ENCODE measurements at regions not wholly inside any gene's neighbourhood (a gene's known extent, or its start where the extent isn't known, plus 50 kb on each side); places are given as distances from the start of the nearest gene placed in this dataset.

- Histone ChIP-seq H3K9ac (ENCODE audit: low read length) (no peak overlapping the region), H2AK5ac (ENCODE audit: low read length) (no peak overlapping the region), H3K18ac (ENCODE audit: low read length) (no peak overlapping the region), H3K23ac (ENCODE audit: low read length) (no peak overlapping the region), H4K5ac (ENCODE audit: low read length) (no peak overlapping the region), H4K8ac (ENCODE audit: low read depth, low read length) (no peak overlapping the region), H3K79me2 (ENCODE audit: control insufficient read depth, insufficient read depth, low read length) (no peaks in the 10 kb centered on the region), H3K4ac (ENCODE audit: low read depth, low read length) (no peak overlapping the region), H3K36me3 (ENCODE audit: control insufficient read depth, insufficient read depth, low read length) (no peaks in the 10 kb centered on the region), H2BK5ac (ENCODE audit: low read length) (no peak overlapping the region), H3K4me2 (ENCODE audit: low read length) (no peak overlapping the region), H2BK15ac (replicated peaks; ENCODE audit: low read depth) (no peak overlapping the region), H3K27me3 (ENCODE audit: insufficient read depth, low read length, poor library complexity) (no peaks in the 10 kb centered on the region), H2BK120ac (ENCODE audit: low read depth, low read length) (no peak overlapping the region), H3K79me1 (ENCODE audit: low read length) (no peaks in the 10 kb centered on the region), H3K4me1 (ENCODE audit: control insufficient read depth, low read depth, low read length) (no peaks in the 10 kb centered on the region), H3K4me3 (ENCODE audit: low read length) (no peak overlapping the region), H3K56ac (ENCODE audit: low read length) (no peak overlapping the region), H3K27ac (ENCODE audit: low read depth, low read length) (no peak overlapping the region)
- WGBS (ENCODE audit: extremely low coverage, insufficient coverage, low lambda C conversion rate), result no CpG with 5 or more reads among the region's 5 CpGs
- DNase-seq, result no peak
Observed at GRCh38 chr4:27574743-27575142, 714.1 kb downstream of the STIM2 start.

DNA sequence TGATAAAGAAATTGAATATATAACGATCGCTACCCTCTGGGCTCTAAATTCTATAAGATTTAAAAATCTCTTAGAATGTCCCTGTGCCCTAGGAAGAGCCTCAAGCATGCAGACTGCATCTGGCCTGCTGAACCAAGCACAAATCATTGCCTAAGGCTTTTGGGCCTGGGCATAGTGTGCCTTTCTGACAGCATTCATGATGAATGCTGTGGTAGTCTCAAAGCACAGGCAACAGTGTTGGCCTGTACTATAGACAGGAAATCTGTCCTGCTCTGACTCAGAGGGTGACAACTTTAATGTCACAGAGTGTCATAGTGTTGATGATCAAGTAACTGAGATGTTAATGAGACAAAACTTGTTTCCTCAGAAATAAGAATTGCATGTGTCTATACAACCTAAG, 717.3 kb downstream of the STIM2 start:
- Histone ChIP-seq H3K4ac (ENCODE audit: low read depth, low read length) (no peak overlapping the region), H3K9ac (ENCODE audit: low read length) (no peak overlapping the region), H2AK5ac (ENCODE audit: low read length) (no peak overlapping the region)

GRCh38 chr4:27592738-27593137, 732.1 kb downstream of the STIM2 start:
- H3K4me3 ChIP-seq (ENCODE audit: low read length), result no peak overlapping the region
- no peak overlapping the region for H3K4me2 ChIP-seq (ENCODE audit: low read length)
- H3K9ac ChIP-seq (ENCODE audit: low read length), result no peak overlapping the region
- H2BK5ac ChIP-seq (ENCODE audit: low read length), result no peak overlapping the region
- no peak overlapping the region for H4K5ac ChIP-seq (ENCODE audit: low read length)
- H2AK5ac ChIP-seq (ENCODE audit: low read length), result no peak overlapping the region
- no peaks in the 10 kb centered on the region for H3K36me3 ChIP-seq (ENCODE audit: control insufficient read depth, insufficient read depth, low read length)
- no peak overlapping the region for H3K27ac ChIP-seq (ENCODE audit: low read depth, low read length)
- no peak overlapping the region for H3K23ac ChIP-seq (ENCODE audit: low read length)
- H3K27me3 ChIP-seq (ENCODE audit: insufficient read depth, low read length, poor library complexity), result no peaks in the 10 kb centered on the region
- no peaks in the 10 kb centered on the region for H3K79me2 ChIP-seq (ENCODE audit: control insufficient read depth, insufficient read depth, low read length)
- no peak overlapping the region for H2BK15ac ChIP-seq (replicated peaks; ENCODE audit: low read depth)
- H2BK120ac ChIP-seq (ENCODE audit: low read depth, low read length), result no peak overlapping the region
- H3K56ac ChIP-seq (ENCODE audit: low read length), result no peak overlapping the region
- H3K4ac ChIP-seq (ENCODE audit: low read depth, low read length), result no peak overlapping the region
- no peak overlapping the region for H4K8ac ChIP-seq (ENCODE audit: low read depth, low read length)
- no peaks in the 10 kb centered on the region for H3K4me1 ChIP-seq (ENCODE audit: control insufficient read depth, low read depth, low read length)
- WGBS (ENCODE audit: extremely low coverage, insufficient coverage, low lambda C conversion rate), result no CpG with 5 or more reads among the region's 6 CpGs
- DNase-seq, result no peak
- H3K18ac ChIP-seq (ENCODE audit: low read length), result no peak overlapping the region
- H3K79me1 ChIP-seq (ENCODE audit: low read length), result no peaks in the 10 kb centered on the region

More for the DNA sequence above, 717.3 kb downstream of the STIM2 start:
- no CpG with 5 or more reads among the region's 2 CpGs for WGBS (ENCODE audit: extremely low coverage, insufficient coverage, low lambda C conversion rate)
- no peaks in the 10 kb centered on the region for H3K79me1 ChIP-seq (ENCODE audit: low read length)
- DNase-seq, result no peak
- no peak overlapping the region for H3K18ac ChIP-seq (ENCODE audit: low read length)
- no peak overlapping the region for H2BK5ac ChIP-seq (ENCODE audit: low read length)
- H2BK15ac ChIP-seq (replicated peaks; ENCODE audit: low read depth), result no peak overlapping the region
- no peak overlapping the region for H3K4me3 ChIP-seq (ENCODE audit: low read length)
- H3K79me2 ChIP-seq (ENCODE audit: control insufficient read depth, insufficient read depth, low read length), result no peaks in the 10 kb centered on the region
- H4K8ac ChIP-seq (ENCODE audit: low read depth, low read length), result no peak overlapping the region
- H4K5ac ChIP-seq (ENCODE audit: low read length), result no peak overlapping the region
- H3K4me2 ChIP-seq (ENCODE audit: low read length), result no peak overlapping the region
- no peak overlapping the region for H2BK120ac ChIP-seq (ENCODE audit: low read depth, low read length)
- no peaks in the 10 kb centered on the region for H3K36me3 ChIP-seq (ENCODE audit: control insufficient read depth, insufficient read depth, low read length)
- H3K27ac ChIP-seq (ENCODE audit: low read depth, low read length), result no peak overlapping the region
- H3K56ac ChIP-seq (ENCODE audit: low read length), result no peak overlapping the region
- H3K23ac ChIP-seq (ENCODE audit: low read length), result no peak overlapping the region
- H3K27me3 ChIP-seq (ENCODE audit: insufficient read depth, low read length, poor library complexity), result no peaks in the 10 kb centered on the region
- H3K4me1 ChIP-seq (ENCODE audit: control insufficient read depth, low read depth, low read length), result no peaks in the 10 kb centered on the region

DNA sequence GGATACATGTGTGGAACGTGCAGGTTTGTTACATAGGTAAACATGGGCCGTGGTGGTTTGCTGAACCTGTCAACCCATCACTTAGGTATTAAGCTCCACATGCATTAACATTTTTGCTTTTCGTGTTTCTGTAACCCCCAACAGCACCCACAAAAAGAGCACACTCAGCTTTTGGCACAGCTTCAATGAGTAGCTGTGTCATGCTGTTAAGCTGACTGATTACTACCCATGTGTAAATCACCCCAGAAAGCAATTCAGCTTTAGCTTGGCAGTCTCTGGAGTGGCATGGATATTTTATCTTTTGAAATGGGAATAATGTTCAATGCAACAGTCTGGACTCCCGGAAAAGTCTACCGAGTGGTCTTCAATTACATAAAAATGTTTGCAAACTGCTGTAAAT, 734.3 kb downstream of the STIM2 start:
- no peak overlapping the region for H3K9ac ChIP-seq (ENCODE audit: low read length)
- no peak overlapping the region for H2BK120ac ChIP-seq (ENCODE audit: low read depth, low read length)
- no peak overlapping the region for H3K18ac ChIP-seq (ENCODE audit: low read length)
- no CpG with 5 or more reads among the region's 5 CpGs for WGBS (ENCODE audit: extremely low coverage, insufficient coverage, low lambda C conversion rate)
- no peaks in the 10 kb centered on the region for H3K36me3 ChIP-seq (ENCODE audit: control insufficient read depth, insufficient read depth, low read length)
- no peaks in the 10 kb centered on the region for H3K4me1 ChIP-seq (ENCODE audit: control insufficient read depth, low read depth, low read length)
- no peaks in the 10 kb centered on the region for H3K79me2 ChIP-seq (ENCODE audit: control insufficient read depth, insufficient read depth, low read length)
- H3K4ac ChIP-seq (ENCODE audit: low read depth, low read length), result no peak overlapping the region
- DNase-seq, result no peak
- H3K27me3 ChIP-seq (ENCODE audit: insufficient read depth, low read length, poor library complexity), result no peaks in the 10 kb centered on the region
- no peak overlapping the region for H3K4me3 ChIP-seq (ENCODE audit: low read length)
- H2BK15ac ChIP-seq (replicated peaks; ENCODE audit: low read depth), result no peak overlapping the region
- H3K56ac ChIP-seq (ENCODE audit: low read length), result no peak overlapping the region
- H3K27ac ChIP-seq (ENCODE audit: low read depth, low read length), result no peak overlapping the region
- no peak overlapping the region for H2BK5ac ChIP-seq (ENCODE audit: low read length)
- no peak overlapping the region for H4K8ac ChIP-seq (ENCODE audit: low read depth, low read length)
- H2AK5ac ChIP-seq (ENCODE audit: low read length), result no peak overlapping the region
- no peak overlapping the region for H4K5ac ChIP-seq (ENCODE audit: low read length)
- no peak overlapping the region for H3K4me2 ChIP-seq (ENCODE audit: low read length)
- no peaks in the 10 kb centered on the region for H3K79me1 ChIP-seq (ENCODE audit: low read length)
- no peak overlapping the region for H3K23ac ChIP-seq (ENCODE audit: low read length)

DNA sequence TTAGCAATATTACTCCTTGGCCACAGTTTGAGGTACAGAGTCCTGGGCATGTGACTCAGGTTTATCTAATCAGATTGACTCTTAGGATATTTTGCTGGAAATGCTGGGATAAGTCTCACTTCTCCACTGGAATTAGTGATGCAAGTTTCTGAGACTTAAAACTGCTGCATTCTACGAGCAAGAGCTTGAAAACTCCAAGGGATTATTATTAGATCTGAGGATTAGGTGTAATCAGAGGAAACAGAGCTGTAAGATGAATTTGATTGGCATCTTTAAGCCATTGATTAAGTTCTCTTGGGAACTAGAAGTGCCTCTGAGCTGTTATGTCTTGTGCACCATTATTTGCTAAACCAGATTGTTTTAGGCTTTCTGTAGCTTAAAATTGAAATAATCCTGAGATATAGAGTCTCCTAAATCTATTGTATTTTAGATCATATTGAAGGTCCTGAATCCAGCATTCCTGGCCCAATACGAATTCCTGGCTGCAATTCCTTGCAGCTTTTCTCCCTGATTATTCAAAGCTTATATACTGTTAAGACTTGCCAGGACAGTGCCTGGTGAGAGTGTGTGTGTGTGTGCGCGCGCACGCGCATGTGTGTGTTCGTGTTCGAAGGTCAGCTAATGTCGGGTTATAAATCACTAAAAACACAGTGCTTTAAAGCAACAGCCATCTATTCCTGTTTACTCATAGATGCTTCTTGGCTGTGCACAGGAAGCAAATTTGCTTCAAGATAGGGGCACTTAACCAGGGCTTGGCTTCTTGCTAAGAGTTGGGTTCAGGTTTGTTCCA, 735.1 kb downstream of the STIM2 start:
- no peak overlapping the region for H2BK5ac ChIP-seq (ENCODE audit: low read length)
- H3K23ac ChIP-seq (ENCODE audit: low read length), result no peak overlapping the region
- no peak for DNase-seq
- H2BK15ac ChIP-seq (replicated peaks; ENCODE audit: low read depth), result no peak overlapping the region
- H3K79me1 ChIP-seq (ENCODE audit: low read length), result no peaks in the 10 kb centered on the region
- no peak overlapping the region for H3K4me3 ChIP-seq (ENCODE audit: low read length)
- no peaks in the 10 kb centered on the region for H3K4me1 ChIP-seq (ENCODE audit: control insufficient read depth, low read depth, low read length)
- H3K27me3 ChIP-seq (ENCODE audit: insufficient read depth, low read length, poor library complexity), result no peaks in the 10 kb centered on the region
- H2BK120ac ChIP-seq (ENCODE audit: low read depth, low read length), result no peak overlapping the region
- no peaks in the 10 kb centered on the region for H3K79me2 ChIP-seq (ENCODE audit: control insufficient read depth, insufficient read depth, low read length)
- no peak overlapping the region for H4K5ac ChIP-seq (ENCODE audit: low read length)
- H3K27ac ChIP-seq (ENCODE audit: low read depth, low read length), result no peak overlapping the region
- no peak overlapping the region for H3K4ac ChIP-seq (ENCODE audit: low read depth, low read length)
- no peak overlapping the region for H4K8ac ChIP-seq (ENCODE audit: low read depth, low read length)
- no peak overlapping the region for H3K9ac ChIP-seq (ENCODE audit: low read length)
- H3K4me2 ChIP-seq (ENCODE audit: low read length), result no peak overlapping the region
- H2AK5ac ChIP-seq (ENCODE audit: low read length), result no peak overlapping the region
- no peaks in the 10 kb centered on the region for H3K36me3 ChIP-seq (ENCODE audit: control insufficient read depth, insufficient read depth, low read length)
- no peak overlapping the region for H3K56ac ChIP-seq (ENCODE audit: low read length)
- H3K18ac ChIP-seq (ENCODE audit: low read length), result peak overlapping the region; percentile 39
- no CpG with 5 or more reads among the region's 10 CpGs for WGBS (ENCODE audit: extremely low coverage, insufficient coverage, low lambda C conversion rate)

DNA sequence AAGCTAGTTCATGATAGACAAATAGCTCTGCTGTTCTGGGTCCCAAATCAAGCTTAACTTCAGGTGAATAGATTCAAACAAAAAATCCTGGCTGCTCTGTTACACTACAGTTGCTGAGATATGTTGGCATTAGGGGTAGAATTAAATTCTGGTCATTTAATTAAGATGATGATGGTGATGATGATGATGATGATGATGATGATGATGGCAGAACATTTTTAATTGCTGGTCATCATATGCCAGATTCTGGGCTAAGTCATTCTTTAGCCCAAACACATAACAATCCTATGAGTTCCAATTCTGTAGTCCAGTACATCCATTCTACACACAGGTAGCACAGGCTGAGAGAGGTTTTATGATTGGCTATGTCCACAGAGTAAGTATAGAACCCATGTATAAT, 741.5 kb downstream of the STIM2 start:
- Histone ChIP-seq H3K23ac (ENCODE audit: low read length) (no peak overlapping the region), H3K9ac (ENCODE audit: low read length) (no peak overlapping the region), H3K4me3 (ENCODE audit: low read length) (no peak overlapping the region), H2BK15ac (replicated peaks; ENCODE audit: low read depth) (no peak overlapping the region), H3K79me1 (ENCODE audit: low read length) (no peaks in the 10 kb centered on the region), H2BK120ac (ENCODE audit: low read depth, low read length) (no peak overlapping the region), H2BK5ac (ENCODE audit: low read length) (no peak overlapping the region), H2AK5ac (ENCODE audit: low read length) (no peak overlapping the region), H4K5ac (ENCODE audit: low read length) (no peak overlapping the region), H3K27me3 (ENCODE audit: insufficient read depth, low read length, poor library complexity) (no peaks in the 10 kb centered on the region), H3K4me1 (ENCODE audit: control insufficient read depth, low read depth, low read length) (no peaks in the 10 kb centered on the region), H3K36me3 (ENCODE audit: control insufficient read depth, insufficient read depth, low read length) (no peaks in the 10 kb centered on the region), H4K8ac (ENCODE audit: low read depth, low read length) (no peak overlapping the region), H3K56ac (ENCODE audit: low read length) (no peak overlapping the region), H3K4ac (ENCODE audit: low read depth, low read length) (no peak overlapping the region), H3K79me2 (ENCODE audit: control insufficient read depth, insufficient read depth, low read length) (no peaks in the 10 kb centered on the region), H3K4me2 (ENCODE audit: low read length) (no peak overlapping the region), H3K18ac (ENCODE audit: low read length) (no peak overlapping the region), H3K27ac (ENCODE audit: low read depth, low read length) (no peak overlapping the region)
- no peak for DNase-seq

Measured in mesendoderm (in vitro differentiated cells).